GM10248 (cell line): ENCODE measurements at regions not wholly inside any gene's neighbourhood (a gene's known extent, or its start where the extent isn't known, plus 50 kb on each side); places are given as distances from the start of the nearest gene placed in this dataset.

Experiments
- CTCF ChIA-PET: fragments of 300-600 bp; sonication (Branson Sonifier 250); formaldehyde crosslinking; extraction: SDS; loops from one replicate; lab custom pipeline; 2021; ENCODE audit warnings: antibody characterized with exemption; lab: Yijun Ruan, JAX
- POLR2A ChIA-PET: fragments of 350-650 bp; sonication (Branson Sonifier 250); formaldehyde crosslinking; extraction: SDS; loops from one replicate; lab custom pipeline; 2020; ENCODE audit warnings: antibody characterized with exemption; lab: Yijun Ruan, JAX
- DNase-seq: peaks from one replicate; pipeline ENCODE4 v3.0.0; 2012; ENCODE audit errors: extremely low spot score
- CTCF ChIP-seq: IDR thresholded peaks from 2 replicates; pipeline ENCODE4 v1.5.1; 2012; ENCODE audit warnings: mild to moderate bottlenecking, low read depth; ENCODE audit errors: extremely low read depth, missing control alignments, control extremely low read depth

DNA sequence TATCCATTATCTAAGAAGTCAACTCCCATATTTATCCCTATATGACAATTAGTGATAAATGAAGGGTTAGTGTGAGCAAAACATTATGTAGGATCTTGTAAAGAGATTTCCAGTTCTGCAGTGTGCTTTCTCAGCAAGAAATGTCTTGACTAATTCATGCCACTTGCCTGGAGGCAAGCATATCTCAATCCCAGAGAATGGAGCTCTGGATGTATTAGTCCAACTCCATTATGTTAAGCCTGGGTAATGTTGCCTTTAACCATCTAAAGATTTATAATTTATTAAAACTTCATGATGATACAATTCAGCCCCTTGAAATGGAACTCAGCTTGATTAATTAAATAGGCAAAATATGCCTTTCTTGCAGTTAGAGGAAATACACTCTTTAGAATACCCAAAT is 1079.9 kb upstream of the LRRTM3 start:
- TF ChIP-seq CTCF: no peak
- ChIA-PET CTCF (interaction anchor here (0.7 kb wide), 1 partner anchor 22 kb away, joined by 3 read pairs; no protein-coding TSS in a partner anchor), POLR2A (no interaction called here)
- DNase-seq: no peak

GRCh38 chr10:65846541-65846940 is 1079.3 kb upstream of the LRRTM3 start:
- no peak for TF ChIP-seq CTCF

DNA sequence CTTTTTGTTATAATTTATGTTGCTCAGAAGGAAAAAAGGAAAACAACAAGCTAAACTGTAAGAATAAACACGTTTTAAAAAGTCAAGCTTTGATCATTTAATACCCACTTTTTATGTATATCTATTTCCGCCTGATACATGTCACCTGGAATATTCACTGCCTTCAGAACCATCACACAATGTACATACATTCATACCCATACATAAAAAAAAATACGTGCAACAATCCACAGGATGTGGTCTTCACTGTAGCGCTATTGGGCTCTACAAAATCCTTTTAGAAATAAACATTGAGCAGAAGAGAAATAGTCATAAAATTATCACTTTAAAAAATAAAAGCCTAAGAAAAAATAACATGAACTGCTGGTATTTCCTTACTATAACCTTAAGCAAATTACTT is 1078.9 kb upstream of the LRRTM3 start:
- DNase-seq: no peak
- TF ChIP-seq CTCF: no peak
- CTCF ChIA-PET: interaction anchor here (1.2 kb wide), 1 partner anchor 16 kb away, joined by 3 read pairs; no protein-coding TSS in a partner anchor
- POLR2A ChIA-PET: no interaction called here

More at GRCh38 chr10:65846541-65846940, 1079.3 kb upstream of the LRRTM3 start:
- CTCF ChIA-PET: interaction anchor here (1.2 kb wide), 1 partner anchor 16 kb away, joined by 3 read pairs; no protein-coding TSS in a partner anchor
- POLR2A ChIA-PET: no interaction called here
- DNase-seq: no peak

GRCh38 chr10:65847436-65848230 is 1078.2 kb upstream of the LRRTM3 start:
- ChIA-PET POLR2A (no interaction called here), CTCF (interaction anchor here (1.2 to 1.4 kb wide), 2 partner anchors 17 to 18 kb away, joined by 3 read pairs; no protein-coding TSS in a partner anchor)
- no peak for TF ChIP-seq CTCF
- DNase-seq: no peak

DNA sequence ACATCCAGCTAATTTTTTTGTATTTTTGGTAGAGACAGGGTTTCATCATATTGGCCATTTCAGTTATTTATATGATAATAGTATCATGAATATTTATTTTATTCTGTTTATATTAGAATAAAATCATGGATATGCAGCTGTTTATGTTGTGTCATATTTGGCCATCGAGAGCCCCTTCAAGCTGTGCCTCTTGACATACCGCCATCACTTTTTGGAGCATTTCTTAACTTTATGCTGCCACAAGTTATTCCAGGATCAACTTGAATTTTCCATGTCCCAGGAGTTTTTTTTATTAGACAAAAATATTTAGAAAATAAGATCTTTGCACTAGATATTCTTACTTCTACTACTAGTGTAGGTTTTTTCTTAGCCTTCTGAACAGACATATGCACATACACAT is 1067.0 kb upstream of the LRRTM3 start:
- POLR2A ChIA-PET: no interaction called here
- CTCF ChIA-PET: no interaction called here
- TF ChIP-seq CTCF: no peak
- DNase-seq: no peak

- CTCF ChIA-PET: interaction anchor here (1.9 kb wide), 1 partner anchor 13 kb away, joined by 5 read pairs; no protein-coding TSS in a partner anchor
- POLR2A ChIA-PET: no interaction called here
- no peak for DNase-seq
- no peak for TF ChIP-seq CTCF
Measured at GRCh38 chr10:65861249-65861648, 1064.6 kb upstream of the LRRTM3 start.
